WTC11 (cell line): ENCODE measurements at regions not wholly inside any gene's neighbourhood (a gene's known extent, or its start where the extent isn't known, plus 50 kb on each side); places are given as distances from the start of the nearest gene placed in this dataset.

Experiments
- ATAC-seq: fragments of 200-7000 bp; cut with Tn5 transposase; 2 replicates; pipeline ENCODE4 v1.10.0; 2021; ENCODE audit warnings: mild to moderate bottlenecking, moderate library complexity
- CTCF ChIA-PET: fragments of 300-600 bp; sonication (Branson Sonifier 250); formaldehyde crosslinking; loops from one replicate; lab custom pipeline; 2021; ENCODE audit warnings: antibody characterized with exemption; lab: Charles Lee
- POLR2A ChIA-PET: fragments of 350-600 bp; sonication (Branson Sonifier 250); formaldehyde crosslinking; loops from one replicate; lab custom pipeline; 2021; ENCODE audit warnings: antibody characterized with exemption; lab: Charles Lee
- DNase-seq: peaks from one replicate; pipeline ENCODE4 v3.0.0; 2021; ENCODE audit warnings: low spot score
- H3K27ac Mint-ChIP-seq: 2 replicates; pipeline ENCODE4 v1.8.0; 2021; ENCODE audit warnings: mixed read lengths
- H3K27me3 Mint-ChIP-seq: 2 replicates; pipeline ENCODE4 v1.8.0; 2021; ENCODE audit warnings: low read depth, mild to moderate bottlenecking, moderate library complexity, mixed read lengths
- H3K36me3 Mint-ChIP-seq: 2 replicates; pipeline ENCODE4 v1.8.0; 2021; ENCODE audit warnings: mixed read lengths
- H3K4me1 Mint-ChIP-seq: 2 replicates; pipeline ENCODE4 v1.8.0; 2022; ENCODE audit warnings: mixed read lengths
- H3K4me3 Mint-ChIP-seq: 2 replicates; pipeline ENCODE4 v1.8.0; 2021; ENCODE audit warnings: mild to moderate bottlenecking, moderate library complexity, mixed read lengths
- H3K9me3 Mint-ChIP-seq: 2 replicates; pipeline ENCODE4 v1.8.0; 2021; ENCODE audit warnings: mixed read lengths
- E2F4 ChIP-seq: sonication (generic); formaldehyde crosslinking; IDR thresholded peaks from 2 replicates; pipeline ENCODE4 v1.8.1; 2022; ENCODE audit warnings: low read depth, mild to moderate bottlenecking, moderate library complexity, missing genetic modification reagents, borderline replicate concordance
- FOXK1 ChIP-seq: sonication (generic); formaldehyde crosslinking; IDR thresholded peaks from 2 replicates; pipeline ENCODE4 v1.8.0; 2022; ENCODE audit warnings: mild to moderate bottlenecking, moderate library complexity, missing genetic modification reagents
- NR2C2 ChIP-seq: sonication (generic); formaldehyde crosslinking; IDR thresholded peaks from 2 replicates; pipeline ENCODE4 v1.8.0; 2022; ENCODE audit warnings: mild to moderate bottlenecking, missing genetic modification reagents
- NR3C1 ChIP-seq: sonication (generic); formaldehyde crosslinking; conservative IDR thresholded peaks from 2 replicates; pipeline ENCODE4 v1.8.1; 2023; ENCODE audit warnings: low read depth, mild to moderate bottlenecking, missing genetic modification reagents
- OVOL2 ChIP-seq: fragments of 250-450 bp; sonication (Bioruptor Pico); IDR thresholded peaks from 2 replicates; pipeline ENCODE4 v1.9.0; 2021; ENCODE audit warnings: mild to moderate bottlenecking, borderline replicate concordance
- SOX15 ChIP-seq: fragments of 250-450 bp; sonication (Bioruptor Pico); IDR thresholded peaks from 2 replicates; pipeline ENCODE4 v1.9.0; 2021; ENCODE audit warnings: mild to moderate bottlenecking
- USF1 ChIP-seq: sonication (generic); formaldehyde crosslinking; IDR thresholded peaks from 2 replicates; pipeline ENCODE4 v1.8.0; 2022; ENCODE audit warnings: mild to moderate bottlenecking, missing genetic modification reagents
- ZBTB21 ChIP-seq: sonication (generic); formaldehyde crosslinking; IDR thresholded peaks from 2 replicates; pipeline ENCODE4 v1.8.1; 2023; ENCODE audit warnings: mild to moderate bottlenecking, missing genetic modification reagents, borderline replicate concordance
- ZNF219 ChIP-seq: sonication (generic); formaldehyde crosslinking; IDR thresholded peaks from 2 replicates; pipeline ENCODE4 v1.8.0; 2023; ENCODE audit warnings: missing genetic modification reagents, mild to moderate bottlenecking, borderline replicate concordance
- ZNF232 ChIP-seq: sonication (generic); formaldehyde crosslinking; IDR thresholded peaks from 2 replicates; pipeline ENCODE4 v1.8.0; 2022; ENCODE audit warnings: mild to moderate bottlenecking, missing genetic modification reagents
- ZNF317 ChIP-seq: sonication (generic); formaldehyde crosslinking; IDR thresholded peaks from 2 replicates; pipeline ENCODE4 v1.8.1; 2023; ENCODE audit warnings: low read depth, mild to moderate bottlenecking, moderate library complexity, missing genetic modification reagents, borderline replicate concordance
- ZNF416 ChIP-seq: fragments of 250-450 bp; sonication (Bioruptor Pico); IDR thresholded peaks from 2 replicates; pipeline ENCODE4 v1.9.0; 2021; ENCODE audit warnings: mild to moderate bottlenecking, inconsistent platforms
- ZNF423 ChIP-seq: fragments of 250-450 bp; sonication (Bioruptor Pico); IDR thresholded peaks from 2 replicates; pipeline ENCODE4 v2.1.2; 2022; ENCODE audit warnings: mild to moderate bottlenecking, moderate library complexity
- ZNF425 ChIP-seq: fragments of 250-450 bp; sonication (Bioruptor Pico); conservative IDR thresholded peaks from 2 replicates; pipeline ENCODE4 v1.9.0; 2021; ENCODE audit warnings: mild to moderate bottlenecking
- TF ChIP-seq, protein P1 (sequence below): fragments of 250-450 bp; sonication (Bioruptor Pico); IDR thresholded peaks from 2 replicates; pipeline ENCODE4 v1.9.0; 2021; ENCODE audit warnings: mild to moderate bottlenecking, borderline replicate concordance
- TF ChIP-seq, protein P2 (sequence below): sonication (generic); formaldehyde crosslinking; IDR thresholded peaks from 2 replicates; pipeline ENCODE4 v1.8.1; 2023; ENCODE audit warnings: mild to moderate bottlenecking, missing genetic modification reagents
- TF ChIP-seq, protein P3 (sequence below): sonication (generic); formaldehyde crosslinking; IDR thresholded peaks from 2 replicates; pipeline ENCODE4 v1.8.0; 2023; ENCODE audit warnings: missing genetic modification reagents, mild to moderate bottlenecking, borderline replicate concordance

DNA sequence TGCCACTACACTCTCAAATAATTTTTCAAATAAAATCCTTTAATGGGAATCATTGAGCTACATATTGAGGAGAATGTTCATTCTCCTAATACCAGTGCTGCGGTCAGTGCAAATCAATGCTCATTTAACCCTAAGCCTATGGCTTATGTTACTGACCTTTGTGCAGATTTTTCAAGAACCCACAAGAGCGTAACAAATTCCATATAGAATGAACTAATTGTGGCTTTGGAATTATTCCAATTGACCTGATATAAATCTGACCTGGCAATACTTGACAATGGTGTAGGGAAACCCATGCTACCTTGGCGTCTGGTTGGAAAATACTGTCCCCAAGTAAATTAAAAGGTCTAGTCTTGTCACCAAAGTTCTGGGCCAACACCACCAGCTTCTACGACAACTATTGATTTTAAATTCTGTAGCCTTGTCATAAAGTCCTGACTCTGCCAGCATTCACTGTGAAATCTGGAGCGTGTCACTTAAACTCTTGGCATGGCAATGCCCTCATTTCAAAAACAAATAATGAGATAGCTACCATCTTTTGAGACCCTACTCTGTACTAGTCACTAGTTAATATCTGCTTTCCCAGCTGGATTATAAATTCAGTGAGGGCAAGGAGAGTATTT, 320.9 kb downstream of the AHR start:
- ChIA-PET POLR2A (no interaction called here), CTCF (no interaction called here)
- Mint-ChIP-seq H3K36me3 (no peaks in the 10 kb centered on the region), H3K9me3 (peaks cover 6% of the 10 kb centered on the region; the same call in 1 of the 2 replicates), H3K27ac (no peak overlapping the region), H3K27me3 (no peaks in the 10 kb centered on the region; the same call in 1 of the 2 replicates), H3K4me3 (no peak overlapping the region), H3K4me1 (peaks cover 17% of the 10 kb centered on the region)
- no peak for DNase-seq
- no peak for TF ChIP-seq ZNF232
- ATAC-seq: no peak

DNA sequence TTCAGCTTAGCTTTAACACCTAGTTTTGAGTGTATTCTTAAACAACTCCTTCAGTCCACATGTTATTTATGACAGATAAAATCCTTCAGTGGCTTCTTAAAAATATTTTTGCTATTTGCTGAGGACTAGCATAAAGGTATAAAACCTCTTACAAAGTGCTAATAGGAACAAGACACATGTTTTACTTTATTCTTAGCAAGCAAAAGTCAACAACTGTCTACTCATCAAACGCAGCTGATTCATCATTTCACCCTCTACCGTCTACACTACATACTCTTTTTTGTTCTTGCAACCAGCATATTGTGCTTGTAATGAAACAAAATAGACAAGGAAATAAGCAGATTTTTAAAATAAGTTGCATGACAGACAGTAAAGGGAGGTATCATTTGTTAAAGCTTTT, 319.7 kb downstream of the SNX13 start:
- DNase-seq (no peak), ATAC-seq (no peak)
- CTCF ChIA-PET: no interaction called here
- TF ChIP-seq ZNF416 (CRISPR knock-in tag) (no peak), SOX15 (CRISPR knock-in tag) (no peak), NR3C1 (CRISPR knock-in tag) (no peak), ZNF219 (CRISPR knock-in tag) (no peak), ZNF317 (CRISPR knock-in tag) (no peak), OVOL2 (CRISPR knock-in tag) (no peak), E2F4 (CRISPR knock-in tag) (no peak), ZNF425 (CRISPR knock-in tag) (no peak), ZBTB21 (CRISPR knock-in tag) (no peak), NR2C2 (CRISPR knock-in tag) (no peak), USF1 (CRISPR knock-in tag) (no peak), ZNF423 (CRISPR knock-in tag) (no peak), FOXK1 (CRISPR knock-in tag) (no peak)
- TF ChIP-seq, protein P1, sequence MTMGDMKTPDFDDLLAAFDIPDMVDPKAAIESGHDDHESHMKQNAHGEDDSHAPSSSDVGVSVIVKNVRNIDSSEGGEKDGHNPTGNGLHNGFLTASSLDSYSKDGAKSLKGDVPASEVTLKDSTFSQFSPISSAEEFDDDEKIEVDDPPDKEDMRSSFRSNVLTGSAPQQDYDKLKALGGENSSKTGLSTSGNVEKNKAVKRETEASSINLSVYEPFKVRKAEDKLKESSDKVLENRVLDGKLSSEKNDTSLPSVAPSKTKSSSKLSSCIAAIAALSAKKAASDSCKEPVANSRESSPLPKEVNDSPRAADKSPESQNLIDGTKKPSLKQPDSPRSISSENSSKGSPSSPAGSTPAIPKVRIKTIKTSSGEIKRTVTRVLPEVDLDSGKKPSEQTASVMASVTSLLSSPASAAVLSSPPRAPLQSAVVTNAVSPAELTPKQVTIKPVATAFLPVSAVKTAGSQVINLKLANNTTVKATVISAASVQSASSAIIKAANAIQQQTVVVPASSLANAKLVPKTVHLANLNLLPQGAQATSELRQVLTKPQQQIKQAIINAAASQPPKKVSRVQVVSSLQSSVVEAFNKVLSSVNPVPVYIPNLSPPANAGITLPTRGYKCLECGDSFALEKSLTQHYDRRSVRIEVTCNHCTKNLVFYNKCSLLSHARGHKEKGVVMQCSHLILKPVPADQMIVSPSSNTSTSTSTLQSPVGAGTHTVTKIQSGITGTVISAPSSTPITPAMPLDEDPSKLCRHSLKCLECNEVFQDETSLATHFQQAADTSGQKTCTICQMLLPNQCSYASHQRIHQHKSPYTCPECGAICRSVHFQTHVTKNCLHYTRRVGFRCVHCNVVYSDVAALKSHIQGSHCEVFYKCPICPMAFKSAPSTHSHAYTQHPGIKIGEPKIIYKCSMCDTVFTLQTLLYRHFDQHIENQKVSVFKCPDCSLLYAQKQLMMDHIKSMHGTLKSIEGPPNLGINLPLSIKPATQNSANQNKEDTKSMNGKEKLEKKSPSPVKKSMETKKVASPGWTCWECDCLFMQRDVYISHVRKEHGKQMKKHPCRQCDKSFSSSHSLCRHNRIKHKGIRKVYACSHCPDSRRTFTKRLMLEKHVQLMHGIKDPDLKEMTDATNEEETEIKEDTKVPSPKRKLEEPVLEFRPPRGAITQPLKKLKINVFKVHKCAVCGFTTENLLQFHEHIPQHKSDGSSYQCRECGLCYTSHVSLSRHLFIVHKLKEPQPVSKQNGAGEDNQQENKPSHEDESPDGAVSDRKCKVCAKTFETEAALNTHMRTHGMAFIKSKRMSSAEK (CRISPR knock-in tag): no peak
- TF ChIP-seq, protein P2, sequence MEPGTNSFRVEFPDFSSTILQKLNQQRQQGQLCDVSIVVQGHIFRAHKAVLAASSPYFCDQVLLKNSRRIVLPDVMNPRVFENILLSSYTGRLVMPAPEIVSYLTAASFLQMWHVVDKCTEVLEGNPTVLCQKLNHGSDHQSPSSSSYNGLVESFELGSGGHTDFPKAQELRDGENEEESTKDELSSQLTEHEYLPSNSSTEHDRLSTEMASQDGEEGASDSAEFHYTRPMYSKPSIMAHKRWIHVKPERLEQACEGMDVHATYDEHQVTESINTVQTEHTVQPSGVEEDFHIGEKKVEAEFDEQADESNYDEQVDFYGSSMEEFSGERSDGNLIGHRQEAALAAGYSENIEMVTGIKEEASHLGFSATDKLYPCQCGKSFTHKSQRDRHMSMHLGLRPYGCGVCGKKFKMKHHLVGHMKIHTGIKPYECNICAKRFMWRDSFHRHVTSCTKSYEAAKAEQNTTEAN (CRISPR knock-in tag): no peak
- TF ChIP-seq, protein P3, sequence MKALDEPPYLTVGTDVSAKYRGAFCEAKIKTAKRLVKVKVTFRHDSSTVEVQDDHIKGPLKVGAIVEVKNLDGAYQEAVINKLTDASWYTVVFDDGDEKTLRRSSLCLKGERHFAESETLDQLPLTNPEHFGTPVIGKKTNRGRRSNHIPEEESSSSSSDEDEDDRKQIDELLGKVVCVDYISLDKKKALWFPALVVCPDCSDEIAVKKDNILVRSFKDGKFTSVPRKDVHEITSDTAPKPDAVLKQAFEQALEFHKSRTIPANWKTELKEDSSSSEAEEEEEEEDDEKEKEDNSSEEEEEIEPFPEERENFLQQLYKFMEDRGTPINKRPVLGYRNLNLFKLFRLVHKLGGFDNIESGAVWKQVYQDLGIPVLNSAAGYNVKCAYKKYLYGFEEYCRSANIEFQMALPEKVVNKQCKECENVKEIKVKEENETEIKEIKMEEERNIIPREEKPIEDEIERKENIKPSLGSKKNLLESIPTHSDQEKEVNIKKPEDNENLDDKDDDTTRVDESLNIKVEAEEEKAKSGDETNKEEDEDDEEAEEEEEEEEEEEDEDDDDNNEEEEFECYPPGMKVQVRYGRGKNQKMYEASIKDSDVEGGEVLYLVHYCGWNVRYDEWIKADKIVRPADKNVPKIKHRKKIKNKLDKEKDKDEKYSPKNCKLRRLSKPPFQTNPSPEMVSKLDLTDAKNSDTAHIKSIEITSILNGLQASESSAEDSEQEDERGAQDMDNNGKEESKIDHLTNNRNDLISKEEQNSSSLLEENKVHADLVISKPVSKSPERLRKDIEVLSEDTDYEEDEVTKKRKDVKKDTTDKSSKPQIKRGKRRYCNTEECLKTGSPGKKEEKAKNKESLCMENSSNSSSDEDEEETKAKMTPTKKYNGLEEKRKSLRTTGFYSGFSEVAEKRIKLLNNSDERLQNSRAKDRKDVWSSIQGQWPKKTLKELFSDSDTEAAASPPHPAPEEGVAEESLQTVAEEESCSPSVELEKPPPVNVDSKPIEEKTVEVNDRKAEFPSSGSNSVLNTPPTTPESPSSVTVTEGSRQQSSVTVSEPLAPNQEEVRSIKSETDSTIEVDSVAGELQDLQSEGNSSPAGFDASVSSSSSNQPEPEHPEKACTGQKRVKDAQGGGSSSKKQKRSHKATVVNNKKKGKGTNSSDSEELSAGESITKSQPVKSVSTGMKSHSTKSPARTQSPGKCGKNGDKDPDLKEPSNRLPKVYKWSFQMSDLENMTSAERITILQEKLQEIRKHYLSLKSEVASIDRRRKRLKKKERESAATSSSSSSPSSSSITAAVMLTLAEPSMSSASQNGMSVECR (CRISPR knock-in tag): no peak
- no peaks in the 10 kb centered on the region; the same call in 1 of the 2 replicates for H3K27me3 Mint-ChIP-seq
- no peak overlapping the region for H3K27ac Mint-ChIP-seq
- no peaks in the 10 kb centered on the region for H3K36me3 Mint-ChIP-seq
- peaks cover 17% of the 10 kb centered on the region for H3K4me1 Mint-ChIP-seq
- peaks cover 6% of the 10 kb centered on the region; the same call in 1 of the 2 replicates for H3K9me3 Mint-ChIP-seq
- no peak overlapping the region for H3K4me3 Mint-ChIP-seq
- POLR2A ChIA-PET: no interaction called here
